ENCODE measurements at regions not wholly inside any gene's neighbourhood (a gene's known extent, or its start where the extent isn't known, plus 50 kb on each side); places are given as distances from the start of the nearest gene placed in this dataset.

GRCh38 chr14:71638523-71639196 lies 293.6 kb upstream of the RGS6 start:
- TF ChIP-seq CTCF (IDR thresholded peaks at IDR 0.05): no peak
- TF ChIP-seq POLR2A (IDR thresholded peaks at IDR 0.05): no peak
- no peak for TF ChIP-seq POLR2AphosphoS5 (IDR thresholded peaks at IDR 0.05)

Data from sigmoid colon (tissue), 4 donors.